BJ (cell line): ENCODE measurements at regions not wholly inside any gene's neighbourhood (a gene's known extent, or its start where the extent isn't known, plus 50 kb on each side); places are given as distances from the start of the nearest gene placed in this dataset.

Experiments used
- CTCF ChIA-PET: fragments of 350-600 bp; formaldehyde crosslinking; extraction: SDS; loops from one replicate; lab custom pipeline; 2021; ENCODE audit warnings: antibody characterized with exemption, inconsistent platforms; lab: Yijun Ruan, JAX
- POLR2A ChIA-PET: fragments of 300-600 bp; sonication (Branson Sonifier 250); formaldehyde crosslinking; extraction: SDS; loops from one replicate; lab custom pipeline; 2021; ENCODE audit warnings: antibody characterized with exemption; lab: Charles Lee
- DNase-seq: peaks from one replicate; pipeline ENCODE4 v3.0.0-alpha.2; 2011; ENCODE audit warnings: low read depth
- H3K27me3 ChIP-seq: 2 replicates; pipeline ENCODE4 v1.6.0; 2011; ENCODE audit warnings: low read length; ENCODE audit not compliant: control insufficient read depth, insufficient read depth
- H3K36me3 ChIP-seq: 2 replicates; pipeline ENCODE4 v1.5.1; 2011; ENCODE audit warnings: low read length; ENCODE audit not compliant: control insufficient read depth, insufficient read depth
- H3K4me3 ChIP-seq: 2 replicates; pipeline ENCODE4 v1.5.1; 2011; ENCODE audit warnings: low read depth, mild to moderate bottlenecking, control low read depth, low read length
- CTCF ChIP-seq: IDR thresholded peaks from 2 replicates; pipeline ENCODE4 v1.5.1; 2011; ENCODE audit warnings: low read depth, mild to moderate bottlenecking, control low read depth, inconsistent platforms, low read length, moderate library complexity; ENCODE audit not compliant: insufficient read depth

- CTCF ChIA-PET, result interaction anchor here (1.7 to 2.3 kb wide), 3 partner anchors 9 to 21 kb away, joined by 5 to 8 read pairs (median 7); no protein-coding TSS in a partner anchor
Observed at GRCh38 chr10:132479603-132480221, 57.9 kb upstream of the INPP5A start.

GRCh38 chr10:132480356-132480755, 57.2 kb upstream of the INPP5A start:
- Histone ChIP-seq H3K4me3 (no peak overlapping the region), H3K27me3 (peaks cover 1% of the 10 kb centered on the region), H3K36me3 (no peaks in the 10 kb centered on the region)
- ChIA-PET CTCF (interaction anchor here (1.7 to 2.3 kb wide), 3 partner anchors 9 to 21 kb away, joined by 5 to 8 read pairs (median 7); no protein-coding TSS in a partner anchor), POLR2A (no interaction called here)
- no peak for TF ChIP-seq CTCF
- DNase-seq, result no peak

More at GRCh38 chr10:132479603-132480221, 57.9 kb upstream of the INPP5A start:
- no peak for TF ChIP-seq CTCF
- Histone ChIP-seq H3K4me3 (no peak overlapping the region), H3K27me3 (peaks cover 1% of the 10 kb centered on the region), H3K36me3 (no peaks in the 10 kb centered on the region)
- POLR2A ChIA-PET, result no interaction called here
- no peak for DNase-seq

- Histone ChIP-seq H3K27me3 (no peaks in the 10 kb centered on the region; the same call in none of the 2 replicates), H3K36me3 (no peaks in the 10 kb centered on the region), H3K4me3 (no peak overlapping the region)
- CTCF ChIA-PET, result interaction anchor here (0.7 kb wide), 1 partner anchor 26 kb away, joined by 3 read pairs; no protein-coding TSS in a partner anchor
- POLR2A ChIA-PET, result no interaction called here
- DNase-seq, result no peak
- TF ChIP-seq CTCF, result no peak
Observed at GRCh38 chr10:132481690-132482089, 55.9 kb upstream of the INPP5A start.

GRCh38 chr10:132482090-132482800, 55.3 kb upstream of the INPP5A start:
- no peak for TF ChIP-seq CTCF
- no peaks in the 10 kb centered on the region for H3K36me3 ChIP-seq
- no peaks in the 10 kb centered on the region; the same call in 1 of the 2 replicates for H3K27me3 ChIP-seq
- POLR2A ChIA-PET, result no interaction called here
- no peak overlapping the region for H3K4me3 ChIP-seq
- CTCF ChIA-PET, result interaction anchor here (0.7 kb wide), 1 partner anchor 25 kb away, joined by 3 read pairs; no protein-coding TSS in a partner anchor
- peak; percentile 32 for DNase-seq

- Histone ChIP-seq H3K36me3 (no peaks in the 10 kb centered on the region), H3K27me3 (no peaks in the 10 kb centered on the region), H3K4me3 (no peak overlapping the region)
- no peak for TF ChIP-seq CTCF
- ChIA-PET CTCF (interaction anchor here (0.9 kb wide), 1 partner anchor 16 kb away, joined by 3 read pairs; no protein-coding TSS in a partner anchor), POLR2A (no interaction called here)
- DNase-seq, result no peak
Observed at GRCh38 chr10:132483394-132483793, 54.2 kb upstream of the INPP5A start.
